Smooth muscle cell (in vitro differentiated cells): ENCODE measurements at regions not wholly inside any gene's neighbourhood (a gene's known extent, or its start where the extent isn't known, plus 50 kb on each side); places are given as distances from the start of the nearest gene placed in this dataset.

Source experiments
- DNase-seq: peaks from one replicate; lab custom pipeline; 2025; ENCODE audit not compliant: unreplicated experiment; lab: John Stamatoyannopoulos, UW
- H2AFZ ChIP-seq: fragments of 200-600 bp; sonication (generic); 2 replicates; pipeline ENCODE4 v1.6.0; 2016; ENCODE audit warnings: antibody characterized with exemption, low read depth, mild to moderate bottlenecking
- H3F3A ChIP-seq: fragments of 200-600 bp; sonication (generic); 2 replicates; pipeline ENCODE4 v1.6.0; 2017; ENCODE audit warnings: antibody characterized with exemption, low read depth
- H3K27ac ChIP-seq: fragments of 200-600 bp; sonication (generic); 2 replicates; pipeline ENCODE4 v1.5.1; 2016; ENCODE audit warnings: low read depth, mild to moderate bottlenecking
- H3K27me3 ChIP-seq: fragments of 200-600 bp; sonication (generic); 2 replicates; pipeline ENCODE4 v1.6.1; 2016; ENCODE audit warnings: low read depth, mild to moderate bottlenecking
- H3K36me3 ChIP-seq: fragments of 200-600 bp; sonication (generic); 2 replicates; pipeline ENCODE4 v1.5.1; 2016; ENCODE audit warnings: low read depth
- H3K4me1 ChIP-seq: fragments of 200-600 bp; sonication (generic); 2 replicates; pipeline ENCODE4 v1.5.1; 2016; ENCODE audit warnings: low read depth
- H3K4me2 ChIP-seq: fragments of 200-600 bp; sonication (generic); 2 replicates; pipeline ENCODE4 v1.6.0; 2016; ENCODE audit warnings: mild to moderate bottlenecking
- H3K4me3 ChIP-seq: fragments of 200-600 bp; sonication (generic); 2 replicates; pipeline ENCODE4 v1.5.1; 2016; ENCODE audit warnings: mild to moderate bottlenecking
- H3K79me2 ChIP-seq: fragments of 200-600 bp; sonication (generic); 2 replicates; pipeline ENCODE4 v1.6.0; 2016; ENCODE audit warnings: low read depth, mild to moderate bottlenecking
- H3K9ac ChIP-seq: fragments of 200-600 bp; sonication (generic); 2 replicates; pipeline ENCODE4 v1.6.0; 2016; ENCODE audit warnings: low read depth
- H3K9me3 ChIP-seq: fragments of 200-600 bp; sonication (generic); replicated peaks from 2 replicates; pipeline ENCODE4 v1.5.1; 2016; ENCODE audit warnings: low read depth
- H4K20me1 ChIP-seq: fragments of 200-600 bp; sonication (generic); 2 replicates; pipeline ENCODE4 v1.6.0; 2016; ENCODE audit warnings: low read depth
- WGBS: methylation state at CpG from one replicate; pipeline ENCODE4 v1.1.7; 2016; ENCODE audit warnings: low lambda C conversion rate; 5-methylcytosine and 5-hydroxymethylcytosine counted together
- TF ChIP-seq, protein P1 (sequence below): fragments of 200-600 bp; sonication (generic); IDR thresholded peaks from 2 replicates; pipeline ENCODE4 v1.5.1; 2017; ENCODE audit warnings: borderline replicate concordance, mild to moderate bottlenecking, antibody characterized with exemption; ENCODE audit not compliant: insufficient read depth, poor library complexity, severe bottlenecking

DNA sequence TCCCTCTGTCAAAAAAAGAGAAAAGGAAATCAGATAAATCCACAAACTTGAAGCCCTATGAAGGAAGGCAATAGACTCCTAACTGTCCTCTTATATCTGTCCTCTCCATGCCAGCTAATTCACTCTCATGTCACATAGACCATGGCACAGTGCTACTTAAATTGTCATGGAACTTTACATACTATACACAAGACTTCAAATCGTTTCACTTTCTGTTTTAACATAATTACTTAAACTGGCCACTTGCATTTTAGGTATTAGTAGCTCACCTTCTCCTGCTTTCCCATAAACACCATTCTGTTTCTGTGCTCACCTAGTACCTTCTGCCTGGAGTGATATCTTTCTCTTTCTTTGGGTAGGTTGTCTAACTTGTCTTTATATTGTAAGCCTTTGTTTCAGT is 816.7 kb upstream of the KIF2B start:
- Histone ChIP-seq H3F3A (no peaks in the 10 kb centered on the region), H3K27me3 (no peaks in the 10 kb centered on the region), H3K4me3 (no peak overlapping the region), H3K4me2 (no peak overlapping the region), H3K36me3 (no peaks in the 10 kb centered on the region), H3K79me2 (no peaks in the 10 kb centered on the region), H3K9me3 (no peaks in the 10 kb centered on the region), H2AFZ (no peak overlapping the region), H4K20me1 (no peaks in the 10 kb centered on the region), H3K27ac (no peak overlapping the region), H3K9ac (no peak overlapping the region), H3K4me1 (no peaks in the 10 kb centered on the region)
- TF ChIP-seq, protein P1, sequence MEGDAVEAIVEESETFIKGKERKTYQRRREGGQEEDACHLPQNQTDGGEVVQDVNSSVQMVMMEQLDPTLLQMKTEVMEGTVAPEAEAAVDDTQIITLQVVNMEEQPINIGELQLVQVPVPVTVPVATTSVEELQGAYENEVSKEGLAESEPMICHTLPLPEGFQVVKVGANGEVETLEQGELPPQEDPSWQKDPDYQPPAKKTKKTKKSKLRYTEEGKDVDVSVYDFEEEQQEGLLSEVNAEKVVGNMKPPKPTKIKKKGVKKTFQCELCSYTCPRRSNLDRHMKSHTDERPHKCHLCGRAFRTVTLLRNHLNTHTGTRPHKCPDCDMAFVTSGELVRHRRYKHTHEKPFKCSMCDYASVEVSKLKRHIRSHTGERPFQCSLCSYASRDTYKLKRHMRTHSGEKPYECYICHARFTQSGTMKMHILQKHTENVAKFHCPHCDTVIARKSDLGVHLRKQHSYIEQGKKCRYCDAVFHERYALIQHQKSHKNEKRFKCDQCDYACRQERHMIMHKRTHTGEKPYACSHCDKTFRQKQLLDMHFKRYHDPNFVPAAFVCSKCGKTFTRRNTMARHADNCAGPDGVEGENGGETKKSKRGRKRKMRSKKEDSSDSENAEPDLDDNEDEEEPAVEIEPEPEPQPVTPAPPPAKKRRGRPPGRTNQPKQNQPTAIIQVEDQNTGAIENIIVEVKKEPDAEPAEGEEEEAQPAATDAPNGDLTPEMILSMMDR: no peak
- DNase-seq: no peak
- 65% methylated on average over 1 of the region's 1 CpG for WGBS

- Histone ChIP-seq H4K20me1 (no peaks in the 10 kb centered on the region), H3K4me3 (no peak overlapping the region), H3K27ac (no peak overlapping the region), H3K36me3 (no peaks in the 10 kb centered on the region), H3K27me3 (no peaks in the 10 kb centered on the region), H3K4me2 (no peak overlapping the region), H3K79me2 (no peaks in the 10 kb centered on the region), H2AFZ (no peak overlapping the region), H3F3A (no peaks in the 10 kb centered on the region), H3K9me3 (no peaks in the 10 kb centered on the region), H3K4me1 (no peaks in the 10 kb centered on the region), H3K9ac (no peak overlapping the region)
- no peak for DNase-seq
- TF ChIP-seq, protein P1: no peak
These were observed 817.8 kb upstream of the KIF2B start for GRCh38 chr17:53004902-53005301.

- Histone ChIP-seq H3K4me3 (no peak overlapping the region), H3K4me2 (no peak overlapping the region), H3K9me3 (no peaks in the 10 kb centered on the region), H3F3A (no peaks in the 10 kb centered on the region), H3K27ac (no peak overlapping the region), H3K27me3 (no peaks in the 10 kb centered on the region), H4K20me1 (no peaks in the 10 kb centered on the region), H3K9ac (no peak overlapping the region), H3K4me1 (no peaks in the 10 kb centered on the region), H3K79me2 (no peaks in the 10 kb centered on the region), H3K36me3 (no peaks in the 10 kb centered on the region), H2AFZ (no peak overlapping the region)
- DNase-seq: no peak
- TF ChIP-seq, protein P1: no peak
- 76% methylated on average over 3 of the region's 3 CpGs for WGBS
These were observed 826.8 kb upstream of the KIF2B start for GRCh38 chr17:52995881-52996280.

DNA sequence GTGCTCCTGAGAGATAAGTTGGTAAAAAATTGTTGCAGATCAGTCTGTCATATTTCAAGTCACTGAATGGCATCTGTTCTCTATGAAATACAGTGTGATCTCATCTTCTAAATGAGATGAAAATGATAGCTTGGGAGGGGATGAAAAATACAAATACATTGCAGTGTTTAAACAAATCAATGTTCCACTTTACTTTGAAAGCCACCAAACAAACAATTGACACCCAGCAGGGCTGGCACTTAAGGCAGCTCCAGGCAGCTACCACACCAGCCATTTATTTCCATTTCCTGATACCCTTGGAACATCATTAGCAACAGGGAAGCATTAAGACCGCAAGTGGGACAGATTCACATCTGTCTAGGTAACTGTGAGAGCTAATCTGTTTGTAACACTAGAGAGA is 827.6 kb upstream of the KIF2B start:
- Histone ChIP-seq H3K4me2 (no peak overlapping the region), H2AFZ (no peak overlapping the region)

More for the DNA sequence above, 827.6 kb upstream of the KIF2B start:
- H4K20me1 ChIP-seq: no peaks in the 10 kb centered on the region
- H3K9ac ChIP-seq: no peak overlapping the region
- H3K9me3 ChIP-seq: no peaks in the 10 kb centered on the region
- no peaks in the 10 kb centered on the region for H3F3A ChIP-seq
- no peak overlapping the region for H3K4me3 ChIP-seq
- DNase-seq: no peak
- no peaks in the 10 kb centered on the region for H3K4me1 ChIP-seq
- H3K27ac ChIP-seq: no peak overlapping the region
- H3K36me3 ChIP-seq: no peaks in the 10 kb centered on the region
- TF ChIP-seq, protein P1: no peak
- whole genome bisulfite sequencing: 70% methylated on average over 1 of the region's 1 CpG
- no peaks in the 10 kb centered on the region for H3K27me3 ChIP-seq
- no peaks in the 10 kb centered on the region for H3K79me2 ChIP-seq
